Testis (tissue), 2 donors: ENCODE measurements at regions not wholly inside any gene's neighbourhood (a gene's known extent, or its start where the extent isn't known, plus 50 kb on each side); places are given as distances from the start of the nearest gene placed in this dataset.

Experiments
- CTCF ChIP-seq, 3 experiments: fragments of 450-650 bp in 2 of 3; fragments of 200-600 bp in 1 of 3; sonication (generic) in 1 of 3; IDR thresholded peaks; one replicate each; pipeline ENCODE4 v1.5.1; 2016 to 2019; ENCODE audit warnings: antibody characterized with exemption in 3 of 3, mild to moderate bottlenecking in 2 of 3, moderate library complexity in 1 of 3
- POLR2A ChIP-seq: fragments of 450-650 bp; IDR thresholded peaks from one replicate; pipeline ENCODE4 v1.6.1; 2017; ENCODE audit warnings: antibody characterized with exemption, mild to moderate bottlenecking, moderate library complexity

DNA sequence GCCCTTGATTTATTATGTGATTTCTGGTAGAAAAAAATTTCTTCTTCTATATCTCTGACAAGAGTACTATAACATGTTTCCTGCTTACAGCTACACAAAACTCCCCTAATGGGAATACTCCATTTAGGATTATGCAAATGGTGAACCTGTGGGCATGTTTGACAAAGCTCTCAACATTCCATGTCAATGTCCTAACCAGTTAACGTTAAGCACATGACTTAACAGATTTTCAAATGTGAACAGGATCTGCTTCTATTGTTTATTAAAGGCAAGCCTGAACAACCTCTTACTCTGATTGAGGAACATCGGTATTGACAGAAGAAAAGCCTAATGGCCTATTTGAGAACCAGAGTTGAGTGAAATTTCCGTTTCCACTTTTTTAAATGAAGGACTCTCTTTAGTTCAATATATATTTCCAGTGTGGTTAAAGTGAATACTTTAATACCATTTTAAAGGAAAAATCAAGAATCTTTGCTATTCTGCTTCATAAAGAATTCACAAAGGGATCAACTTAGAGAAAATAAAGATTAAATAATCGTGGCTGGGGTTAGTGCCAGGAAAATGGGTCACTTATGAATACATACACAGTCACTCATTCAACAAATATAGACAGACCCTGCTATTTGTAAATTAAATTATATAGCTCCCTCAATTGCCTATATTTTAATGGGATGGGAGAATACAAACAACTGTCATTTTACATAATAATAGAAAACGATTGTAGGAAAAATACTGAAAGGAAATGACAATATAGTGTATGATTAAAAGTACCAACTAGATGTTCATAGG, 300.3 kb upstream of the CBLB start:
- TF ChIP-seq POLR2A (no peak), CTCF (IDR thresholded peaks at IDR 0.05) (no peak)
